ENCODE measurements at regions not wholly inside any gene's neighbourhood (a gene's known extent, or its start where the extent isn't known, plus 50 kb on each side); places are given as distances from the start of the nearest gene placed in this dataset.
"Not testable (repeated sequence)": the region's sequence is repeated elsewhere in the genome, so short reads cannot be mapped to it uniquely, and the experiment has no call there.

DNA sequence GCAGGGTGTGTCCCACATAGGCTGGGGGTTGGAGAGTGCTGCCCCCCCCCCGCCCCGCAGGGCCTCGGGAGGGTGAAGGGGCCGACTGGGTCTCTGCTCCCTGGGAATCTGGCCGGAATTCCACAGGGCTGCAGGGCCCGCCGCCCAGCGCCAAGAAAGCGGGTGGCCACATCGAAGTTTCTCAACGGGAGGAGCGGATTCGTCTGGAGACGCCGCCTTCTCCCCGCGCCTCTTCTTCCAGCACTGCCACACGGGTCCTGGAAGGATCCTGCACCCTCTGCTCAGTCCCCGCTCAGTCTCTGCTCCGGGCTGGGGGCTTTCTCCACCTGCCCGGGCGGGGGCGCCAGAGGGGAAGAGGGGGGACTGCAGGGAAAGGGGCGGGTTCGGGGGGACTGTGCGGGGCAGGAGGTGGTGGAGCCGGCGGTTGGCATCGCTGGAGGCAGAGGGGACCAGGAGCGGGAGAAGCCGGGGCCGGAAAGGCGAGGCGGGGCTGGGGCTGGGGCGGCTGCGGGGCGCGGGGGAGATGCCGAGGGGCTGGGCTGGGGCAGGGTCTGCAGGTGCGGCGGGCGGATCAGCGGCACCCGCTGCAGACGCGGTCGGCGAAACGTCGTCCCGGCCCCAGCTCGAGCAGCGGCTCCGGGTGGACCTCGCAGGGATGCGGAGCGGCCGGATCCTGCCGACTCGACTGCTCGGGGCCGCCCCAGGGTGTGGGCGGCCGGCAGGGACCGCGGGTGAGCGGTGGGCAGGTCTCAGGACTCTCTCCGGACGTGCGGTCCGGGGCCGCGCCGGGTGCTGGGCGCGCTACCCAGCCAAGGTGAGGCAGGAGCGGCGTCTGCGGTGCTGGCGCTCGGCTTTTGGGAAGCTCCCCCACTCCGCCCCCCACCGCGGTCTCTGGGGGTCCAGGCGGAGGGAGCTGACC is 811.4 kb upstream of the TMEM132C start:
- peak overlapping the region in 1 of 7 experiments; percentile 10 for H3K4me3 ChIP-seq
- H3K27ac ChIP-seq, result no peak overlapping the region

DNA sequence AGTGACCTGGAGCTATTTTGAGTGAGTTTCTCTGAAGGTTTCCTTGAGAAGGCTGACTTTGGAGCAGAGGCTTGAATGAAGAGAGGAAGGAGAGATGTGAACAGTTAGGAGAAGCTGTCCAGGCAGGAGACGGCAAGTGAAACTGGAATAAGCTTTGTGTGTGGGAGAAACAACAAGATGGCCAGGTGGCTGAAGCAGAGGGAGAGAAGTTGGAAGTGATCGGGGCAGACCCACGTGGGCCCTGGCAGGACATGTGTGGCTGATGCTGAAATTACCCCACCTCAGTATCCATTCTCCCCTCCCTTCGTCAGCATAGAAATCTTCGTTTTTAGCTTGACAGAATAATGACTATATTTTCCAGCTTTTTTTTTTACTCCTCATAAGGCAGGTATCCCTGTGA is 809.2 kb upstream of the TMEM132C start:
- Histone ChIP-seq H3K4me3 (no peak overlapping the region), H3K27ac (no peak overlapping the region)

DNA sequence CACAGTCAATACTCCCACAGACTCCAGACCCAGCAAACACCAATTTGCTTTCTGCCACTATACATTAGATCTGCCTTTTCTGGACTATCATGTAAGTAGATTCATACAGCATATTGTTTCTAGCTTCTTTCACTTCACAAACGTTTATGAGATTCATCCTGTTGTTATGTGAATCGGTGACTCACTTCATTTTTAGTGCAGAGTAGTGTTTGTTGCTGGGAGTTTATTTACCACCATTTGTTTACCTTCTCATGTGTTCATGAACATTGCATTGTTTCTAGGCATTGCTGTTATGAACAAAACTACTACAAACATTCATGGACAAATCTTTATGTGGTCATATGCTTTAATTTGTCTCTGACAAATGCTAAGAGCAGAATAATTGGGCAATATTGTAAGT is 807.8 kb upstream of the TMEM132C start:
- Histone ChIP-seq H3K4me3 (no peak overlapping the region), H3K27ac (no peak overlapping the region)

- Histone ChIP-seq H3K4me3 (no peak overlapping the region), H3K27ac (no peak overlapping the region)
Observed at GRCh38 chr12:127459687-127460086, 807.3 kb upstream of the TMEM132C start.

DNA sequence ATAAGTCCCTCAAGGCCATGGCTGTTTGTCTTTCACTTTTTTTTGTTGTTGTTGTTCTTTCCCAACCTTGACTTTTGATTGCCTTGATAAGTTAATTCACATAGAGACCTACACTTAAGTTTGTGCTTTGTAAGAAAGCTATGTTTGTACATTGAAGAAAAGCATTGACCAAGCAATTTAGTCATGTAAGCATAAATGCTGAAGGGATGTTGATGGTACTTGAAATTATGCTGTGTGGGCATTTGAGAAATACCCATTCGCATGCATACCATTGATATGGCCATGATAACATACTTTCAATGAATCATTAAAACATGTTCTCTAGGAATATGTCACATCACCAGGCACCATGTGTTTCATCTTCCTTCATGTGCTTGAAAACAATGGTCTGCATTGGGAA is 803.7 kb upstream of the TMEM132C start:
- H3K4me3 ChIP-seq, result no peak overlapping the region
- H3K27ac ChIP-seq, result no peak overlapping the region

- H3K4me3 ChIP-seq, result no peak overlapping the region
- no peak overlapping the region for H3K27ac ChIP-seq
Observed at GRCh38 chr12:127469331-127469730, 797.6 kb upstream of the TMEM132C start.

DNA sequence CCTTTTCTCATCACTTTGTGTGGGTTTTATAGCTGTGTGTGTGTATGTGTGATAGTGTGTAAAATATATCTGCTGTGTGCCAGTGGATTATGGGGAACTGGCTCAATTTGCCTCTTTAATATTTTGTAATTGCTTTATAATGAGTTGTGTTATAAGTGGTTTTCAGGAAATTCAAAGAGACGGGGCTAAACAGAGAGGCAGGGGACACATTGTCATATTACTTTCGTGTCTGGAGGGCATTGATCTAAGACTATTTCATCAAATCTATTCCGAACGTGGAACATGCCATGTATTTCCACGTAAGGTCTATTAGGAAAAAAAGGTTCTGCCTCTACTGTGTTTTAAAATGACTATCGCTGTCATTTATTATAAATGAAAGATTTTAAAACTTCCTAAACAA is 793.2 kb upstream of the TMEM132C start:
- no peak overlapping the region for H3K4me3 ChIP-seq
- no peak overlapping the region for H3K27ac ChIP-seq

DNA sequence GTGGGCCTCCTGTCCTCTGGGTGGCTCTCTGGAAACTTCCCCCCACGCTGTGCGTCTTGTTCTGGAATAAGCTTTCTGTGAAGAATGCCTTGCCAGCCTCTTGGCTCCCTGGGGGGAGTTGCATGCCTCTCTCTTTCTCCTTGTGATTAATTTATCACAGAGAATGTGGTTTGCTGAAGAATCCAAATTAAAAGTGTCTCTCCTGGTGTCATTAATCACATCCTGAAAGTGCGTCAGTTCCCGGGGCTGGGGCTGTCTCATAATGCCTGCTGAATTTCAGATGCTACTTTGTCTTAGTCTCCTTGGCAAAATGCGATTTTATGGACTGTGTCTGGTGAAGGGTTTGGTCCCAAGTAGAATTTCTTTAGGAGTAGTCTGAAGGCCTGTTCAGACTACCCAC is 787.7 kb upstream of the TMEM132C start:
- Histone ChIP-seq H3K4me3 (no peak overlapping the region), H3K27ac (no peak overlapping the region)

GRCh38 chr12:127480775-127481314 is 786.1 kb upstream of the TMEM132C start:
- H3K27ac ChIP-seq, result no peak overlapping the region
- no peak overlapping the region for H3K4me3 ChIP-seq

GRCh38 chr12:127482950-127483349 is 784.0 kb upstream of the TMEM132C start:
- H3K27ac ChIP-seq, result no peak overlapping the region
- H3K4me3 ChIP-seq, result no peak overlapping the region

DNA sequence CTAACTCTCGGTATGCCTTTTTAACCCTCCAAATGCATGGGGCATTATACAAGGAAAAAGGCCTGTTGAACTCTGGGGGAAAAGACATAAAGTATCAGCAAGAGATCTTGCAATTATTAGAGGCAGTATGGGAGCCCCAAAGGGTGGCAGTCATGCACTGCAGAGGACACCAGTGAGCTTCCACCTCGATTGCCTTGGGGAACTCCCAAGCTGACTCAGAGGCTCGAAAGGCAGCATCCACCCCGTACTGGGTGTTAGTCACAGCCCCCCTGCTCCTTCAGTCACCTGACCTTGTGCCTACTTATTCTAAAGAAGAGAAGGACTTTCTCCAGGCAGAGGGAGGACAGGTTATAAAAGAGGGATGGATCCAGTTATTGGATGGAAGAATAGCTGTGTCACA is 781.4 kb upstream of the TMEM132C start:
- Histone ChIP-seq H3K4me3 (no peak overlapping the region), H3K27ac (no peak overlapping the region)

GRCh38 chr12:127487031-127487430 is 779.9 kb upstream of the TMEM132C start:
- H3K27ac ChIP-seq, result no peak overlapping the region
- H3K4me3 ChIP-seq, result no peak overlapping the region

GRCh38 chr12:127489061-127489460 is 777.9 kb upstream of the TMEM132C start:
- Histone ChIP-seq H3K4me3 (no peak overlapping the region), H3K27ac (no peak overlapping the region)

- Histone ChIP-seq H3K27ac (no peak overlapping the region), H3K4me3 (no peak overlapping the region)
Observed at GRCh38 chr12:127494961-127495915, 771.7 kb upstream of the TMEM132C start.

DNA sequence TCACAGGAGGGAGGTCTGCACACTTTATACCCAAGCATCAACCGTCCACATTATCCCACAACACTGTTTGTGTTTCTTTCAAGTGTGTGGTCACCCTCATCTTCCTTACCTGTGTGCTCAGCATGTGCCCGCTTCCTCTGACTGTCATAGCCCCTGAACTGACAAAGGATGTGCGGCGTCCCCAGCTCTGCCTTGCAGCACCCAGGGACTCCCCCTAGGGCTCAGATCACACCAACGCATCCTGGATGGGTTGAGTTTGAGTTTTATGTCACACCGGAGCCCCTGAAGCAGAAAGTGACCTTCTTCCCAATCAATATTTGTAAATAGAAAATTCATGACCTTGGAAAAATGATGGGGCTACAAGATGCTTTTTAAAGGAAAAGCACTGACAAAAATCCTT is 770.7 kb upstream of the TMEM132C start:
- H3K4me3 ChIP-seq, result no peak overlapping the region
- H3K27ac ChIP-seq, result no peak overlapping the region

- H3K27ac ChIP-seq, result no peak overlapping the region
- H3K4me3 ChIP-seq, result no peak overlapping the region
Observed at GRCh38 chr12:127500512-127501035, 766.4 kb upstream of the TMEM132C start.

- H3K4me3 ChIP-seq, result no peak overlapping the region
- no peak overlapping the region for H3K27ac ChIP-seq
Observed at GRCh38 chr12:127501916-127502315, 765.1 kb upstream of the TMEM132C start.

- Histone ChIP-seq H3K27ac (no peak overlapping the region), H3K4me3 (no peak overlapping the region)
Observed at GRCh38 chr12:127503246-127503645, 763.7 kb upstream of the TMEM132C start.

DNA sequence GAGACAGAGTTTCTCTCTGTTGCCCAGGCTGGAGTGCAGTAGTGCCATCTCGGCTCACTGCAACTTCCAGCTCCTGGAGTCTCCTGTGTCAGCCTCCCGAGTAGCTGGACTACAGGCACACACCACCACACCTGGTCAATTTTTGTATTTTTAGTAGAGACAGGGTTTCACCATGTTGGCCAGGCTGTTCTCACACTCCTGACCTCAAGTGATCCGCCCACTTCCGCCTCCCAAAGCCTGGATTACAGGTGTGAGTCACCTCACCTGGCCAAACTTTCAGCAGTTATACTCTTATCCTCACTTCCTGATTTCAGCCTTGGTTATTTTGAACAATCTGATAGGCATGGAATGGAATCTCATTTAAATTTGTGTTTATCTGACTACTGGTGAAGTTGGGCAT is 763.0 kb upstream of the TMEM132C start:
- not testable (repeated sequence) for H3K4me3 ChIP-seq, H3K27ac ChIP-seq

DNA sequence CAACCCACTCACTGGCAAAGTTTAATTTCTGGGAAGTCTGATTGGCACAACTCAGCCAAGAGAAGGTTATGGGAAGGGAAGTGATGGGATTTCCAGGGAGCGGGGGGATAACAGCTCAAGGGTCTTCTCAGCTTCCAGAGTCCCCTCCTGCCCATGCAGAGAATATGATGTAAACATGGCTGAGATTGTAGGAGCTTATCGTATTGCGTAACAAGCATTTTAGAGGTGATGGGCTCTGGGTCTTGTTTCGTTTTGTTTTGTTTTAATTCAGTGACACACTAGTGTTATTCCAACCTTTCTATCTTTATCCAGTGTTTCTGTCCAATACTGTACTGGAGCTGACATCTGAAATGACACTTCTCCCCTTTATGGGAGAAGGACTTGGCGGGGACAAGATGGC is 762.1 kb upstream of the TMEM132C start:
- no peak overlapping the region for H3K4me3 ChIP-seq
- H3K27ac ChIP-seq, result no peak overlapping the region

Measured in skin epidermis (tissue), 12 donors.